WTC11 (cell line): ENCODE measurements at regions not wholly inside any gene's neighbourhood (a gene's known extent, or its start where the extent isn't known, plus 50 kb on each side); places are given as distances from the start of the nearest gene placed in this dataset.

Experiments
- ATAC-seq: fragments of 200-7000 bp; cut with Tn5 transposase; 2 replicates; pipeline ENCODE4 v1.10.0; 2021; ENCODE audit warnings: mild to moderate bottlenecking, moderate library complexity
- CTCF ChIA-PET: fragments of 300-600 bp; sonication (Branson Sonifier 250); formaldehyde crosslinking; loops from one replicate; lab custom pipeline; 2021; ENCODE audit warnings: antibody characterized with exemption; lab: Charles Lee
- POLR2A ChIA-PET: fragments of 350-600 bp; sonication (Branson Sonifier 250); formaldehyde crosslinking; loops from one replicate; lab custom pipeline; 2021; ENCODE audit warnings: antibody characterized with exemption; lab: Charles Lee
- DNase-seq: peaks from one replicate; pipeline ENCODE4 v3.0.0; 2021; ENCODE audit warnings: low spot score
- H3K27ac Mint-ChIP-seq: 2 replicates; pipeline ENCODE4 v1.8.0; 2021; ENCODE audit warnings: mixed read lengths
- H3K27me3 Mint-ChIP-seq: 2 replicates; pipeline ENCODE4 v1.8.0; 2021; ENCODE audit warnings: low read depth, mild to moderate bottlenecking, moderate library complexity, mixed read lengths
- H3K36me3 Mint-ChIP-seq: 2 replicates; pipeline ENCODE4 v1.8.0; 2021; ENCODE audit warnings: mixed read lengths
- H3K4me1 Mint-ChIP-seq: 2 replicates; pipeline ENCODE4 v1.8.0; 2022; ENCODE audit warnings: mixed read lengths
- H3K4me3 Mint-ChIP-seq: 2 replicates; pipeline ENCODE4 v1.8.0; 2021; ENCODE audit warnings: mild to moderate bottlenecking, moderate library complexity, mixed read lengths
- H3K9me3 Mint-ChIP-seq: 2 replicates; pipeline ENCODE4 v1.8.0; 2021; ENCODE audit warnings: mixed read lengths
- ATF1 ChIP-seq: sonication (generic); formaldehyde crosslinking; IDR thresholded peaks from 2 replicates; pipeline ENCODE4 v1.8.1; 2023; ENCODE audit warnings: mild to moderate bottlenecking, moderate library complexity, missing genetic modification reagents
- CBFB ChIP-seq: sonication (generic); formaldehyde crosslinking; IDR thresholded peaks from 2 replicates; pipeline ENCODE4 v1.8.1; 2022; ENCODE audit warnings: mild to moderate bottlenecking, low read depth, missing genetic modification reagents
- CDX4 ChIP-seq: fragments of 250-450 bp; sonication (Bioruptor Pico); IDR thresholded peaks from 2 replicates; pipeline ENCODE4 v1.9.0; 2021; ENCODE audit warnings: moderate library complexity, mild to moderate bottlenecking, inconsistent platforms, borderline replicate concordance
- CREB1 ChIP-seq: sonication (generic); formaldehyde crosslinking; IDR thresholded peaks from 2 replicates; pipeline ENCODE4 v1.8.0; 2023; ENCODE audit warnings: mild to moderate bottlenecking, missing genetic modification reagents
- CREM ChIP-seq: sonication (generic); formaldehyde crosslinking; IDR thresholded peaks from 2 replicates; pipeline ENCODE4 v1.8.1; 2022; ENCODE audit warnings: mild to moderate bottlenecking, missing genetic modification reagents, moderate library complexity
- E2F4 ChIP-seq: sonication (generic); formaldehyde crosslinking; IDR thresholded peaks from 2 replicates; pipeline ENCODE4 v1.8.1; 2022; ENCODE audit warnings: low read depth, mild to moderate bottlenecking, moderate library complexity, missing genetic modification reagents, borderline replicate concordance
- ELF4 ChIP-seq: sonication (generic); formaldehyde crosslinking; IDR thresholded peaks from 2 replicates; pipeline ENCODE4 v1.8.1; 2022; ENCODE audit warnings: low read depth, mild to moderate bottlenecking, moderate library complexity, missing genetic modification reagents
- ESRRA ChIP-seq: sonication (generic); formaldehyde crosslinking; IDR thresholded peaks from 2 replicates; pipeline ENCODE4 v1.8.1; 2022; ENCODE audit warnings: mild to moderate bottlenecking, missing genetic modification reagents, borderline replicate concordance
- ETV6 ChIP-seq: sonication (generic); formaldehyde crosslinking; IDR thresholded peaks from 2 replicates; pipeline ENCODE4 v1.8.1; 2022; ENCODE audit warnings: mild to moderate bottlenecking, missing genetic modification reagents
- FOXP1 ChIP-seq: sonication (generic); formaldehyde crosslinking; IDR thresholded peaks from 2 replicates; pipeline ENCODE4 v1.8.0; 2022; ENCODE audit warnings: missing genetic modification reagents, mild to moderate bottlenecking, moderate library complexity, borderline replicate concordance
- HMGA2 ChIP-seq: fragments of 250-450 bp; sonication (Bioruptor Pico); IDR thresholded peaks from 2 replicates; pipeline ENCODE4 v1.4.0; 2021; ENCODE audit warnings: mild to moderate bottlenecking, moderate library complexity
- KAT7 ChIP-seq: sonication (generic); formaldehyde crosslinking; IDR thresholded peaks from 2 replicates; pipeline ENCODE4 v1.8.1; 2023; ENCODE audit warnings: missing genetic modification reagents, mild to moderate bottlenecking, borderline replicate concordance
- OVOL2 ChIP-seq: fragments of 250-450 bp; sonication (Bioruptor Pico); IDR thresholded peaks from 2 replicates; pipeline ENCODE4 v1.9.0; 2021; ENCODE audit warnings: mild to moderate bottlenecking, borderline replicate concordance
- RELA ChIP-seq: sonication (generic); formaldehyde crosslinking; IDR thresholded peaks from 2 replicates; pipeline ENCODE4 v1.8.1; 2022; ENCODE audit warnings: missing genetic modification reagents, mild to moderate bottlenecking, borderline replicate concordance
- SMAD4 ChIP-seq: sonication (generic); formaldehyde crosslinking; IDR thresholded peaks from 2 replicates; pipeline ENCODE4 v1.8.0; 2022; ENCODE audit warnings: mild to moderate bottlenecking, missing genetic modification reagents
- SP1 ChIP-seq: sonication (generic); formaldehyde crosslinking; conservative IDR thresholded peaks from 2 replicates; pipeline ENCODE4 v1.8.1; 2022; ENCODE audit warnings: missing genetic modification reagents
- TP53 ChIP-seq: sonication (generic); formaldehyde crosslinking; IDR thresholded peaks from 2 replicates; pipeline ENCODE4 v1.8.1; 2023; ENCODE audit warnings: mild to moderate bottlenecking, missing genetic modification reagents
- USF1 ChIP-seq: sonication (generic); formaldehyde crosslinking; IDR thresholded peaks from 2 replicates; pipeline ENCODE4 v1.8.0; 2022; ENCODE audit warnings: mild to moderate bottlenecking, missing genetic modification reagents
- ZNF121 ChIP-seq: sonication (generic); formaldehyde crosslinking; IDR thresholded peaks from 2 replicates; pipeline ENCODE4 v1.8.0; 2023; ENCODE audit warnings: missing genetic modification reagents
- ZNF219 ChIP-seq: sonication (generic); formaldehyde crosslinking; IDR thresholded peaks from 2 replicates; pipeline ENCODE4 v1.8.0; 2023; ENCODE audit warnings: missing genetic modification reagents, mild to moderate bottlenecking, borderline replicate concordance
- ZNF232 ChIP-seq: sonication (generic); formaldehyde crosslinking; IDR thresholded peaks from 2 replicates; pipeline ENCODE4 v1.8.0; 2022; ENCODE audit warnings: mild to moderate bottlenecking, missing genetic modification reagents
- ZNF317 ChIP-seq: sonication (generic); formaldehyde crosslinking; IDR thresholded peaks from 2 replicates; pipeline ENCODE4 v1.8.1; 2023; ENCODE audit warnings: low read depth, mild to moderate bottlenecking, moderate library complexity, missing genetic modification reagents, borderline replicate concordance
- ZNF423 ChIP-seq: fragments of 250-450 bp; sonication (Bioruptor Pico); IDR thresholded peaks from 2 replicates; pipeline ENCODE4 v2.1.2; 2022; ENCODE audit warnings: mild to moderate bottlenecking, moderate library complexity
- TF ChIP-seq, protein P1 (sequence below): fragments of 250-450 bp; sonication (Bioruptor Pico); IDR thresholded peaks from 2 replicates; pipeline ENCODE4 v1.9.0; 2021; ENCODE audit warnings: mild to moderate bottlenecking, borderline replicate concordance
- TF ChIP-seq, protein P2 (sequence below): fragments of 250-450 bp; sonication (Bioruptor Pico); IDR thresholded peaks from 2 replicates; pipeline ENCODE4 v1.8.0; 2021; ENCODE audit warnings: mild to moderate bottlenecking

GRCh38 chr6:141210901-141211300 is 921.8 kb upstream of the GJE1 start:
- DNase-seq (no peak), ATAC-seq (no peak)
- ChIA-PET POLR2A (no interaction called here), CTCF (no interaction called here)
- TF ChIP-seq E2F4 (CRISPR knock-in tag) = no peak
- no peak for TF ChIP-seq KAT7 (CRISPR knock-in tag)
- TF ChIP-seq CDX4 (CRISPR knock-in tag) = no peak
- no peak for TF ChIP-seq TP53 (CRISPR knock-in tag)
- TF ChIP-seq ZNF219 (CRISPR knock-in tag) = no peak
- TF ChIP-seq ZNF232 (CRISPR knock-in tag) = no peak
- no peak for TF ChIP-seq RELA (CRISPR knock-in tag)
- TF ChIP-seq CREM (CRISPR knock-in tag) = no peak
- no peak for TF ChIP-seq OVOL2
- H3K4me3 Mint-ChIP-seq = no peak overlapping the region
- peaks cover 11% of the 10 kb centered on the region for H3K9me3 Mint-ChIP-seq
- peaks cover 8% of the 10 kb centered on the region for H3K36me3 Mint-ChIP-seq
- H3K4me1 Mint-ChIP-seq = no peaks in the 10 kb centered on the region
- H3K27ac Mint-ChIP-seq = no peak overlapping the region
- no peaks in the 10 kb centered on the region for H3K27me3 Mint-ChIP-seq

DNA sequence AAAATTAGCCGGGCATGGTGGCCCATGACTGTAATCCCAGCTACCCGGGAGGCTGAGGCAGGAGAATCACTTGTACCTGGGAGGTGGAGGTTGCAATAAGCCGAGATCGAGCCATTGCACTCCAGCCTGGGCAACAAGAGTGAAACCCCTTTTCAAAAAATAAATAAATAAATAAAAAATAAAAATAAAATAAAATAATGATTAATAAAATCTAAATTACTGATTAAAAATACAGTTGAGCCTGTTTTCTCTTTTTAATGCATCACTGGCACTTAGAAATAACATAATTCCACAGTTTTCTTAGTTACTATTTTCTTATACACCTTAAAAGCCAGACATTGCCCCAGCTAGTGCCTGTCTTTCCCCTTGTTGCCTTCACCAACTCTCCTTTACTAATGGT is 922.8 kb upstream of the GJE1 start:
- no peak overlapping the region for H3K27ac Mint-ChIP-seq
- H3K4me3 Mint-ChIP-seq = no peak overlapping the region
- no peak for TF ChIP-seq CREB1 (CRISPR knock-in tag)
- TF ChIP-seq HMGA2 (CRISPR knock-in tag) = peak; percentile 92
- H3K36me3 Mint-ChIP-seq = peaks cover 13% of the 10 kb centered on the region
- peaks cover 14% of the 10 kb centered on the region for H3K9me3 Mint-ChIP-seq
- H3K27me3 Mint-ChIP-seq = no peaks in the 10 kb centered on the region
- ChIA-PET CTCF (no interaction called here), POLR2A (no interaction called here)
- ATAC-seq (no peak), DNase-seq (no peak)
- H3K4me1 Mint-ChIP-seq = no peaks in the 10 kb centered on the region

DNA sequence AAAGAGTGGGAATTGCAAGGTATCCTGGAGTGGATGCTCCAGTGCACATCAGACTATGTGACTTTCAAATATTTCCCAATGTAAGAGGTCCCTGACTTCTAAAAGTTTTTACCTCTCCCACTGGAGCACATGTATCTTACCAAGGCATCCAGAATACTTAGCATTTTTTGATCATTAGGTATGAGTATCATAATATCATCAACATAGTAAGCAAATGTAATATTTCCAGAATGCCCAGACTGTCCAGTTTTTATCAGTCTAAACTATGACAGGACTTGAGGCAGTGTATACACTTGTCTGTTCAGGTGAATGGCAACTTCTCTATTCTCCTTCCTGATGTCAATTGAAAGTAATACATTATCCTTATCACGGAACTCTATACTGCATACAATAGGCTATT is 924.6 kb upstream of the GJE1 start:
- ChIA-PET CTCF (no interaction called here), POLR2A (no interaction called here)
- Mint-ChIP-seq H3K27me3 (no peaks in the 10 kb centered on the region), H3K9me3 (peaks cover 23% of the 10 kb centered on the region), H3K36me3 (peaks cover 13% of the 10 kb centered on the region), H3K4me3 (no peak overlapping the region), H3K4me1 (no peaks in the 10 kb centered on the region), H3K27ac (no peak overlapping the region)
- no peak for ATAC-seq
- no peak for TF ChIP-seq CBFB
- TF ChIP-seq, protein P1, sequence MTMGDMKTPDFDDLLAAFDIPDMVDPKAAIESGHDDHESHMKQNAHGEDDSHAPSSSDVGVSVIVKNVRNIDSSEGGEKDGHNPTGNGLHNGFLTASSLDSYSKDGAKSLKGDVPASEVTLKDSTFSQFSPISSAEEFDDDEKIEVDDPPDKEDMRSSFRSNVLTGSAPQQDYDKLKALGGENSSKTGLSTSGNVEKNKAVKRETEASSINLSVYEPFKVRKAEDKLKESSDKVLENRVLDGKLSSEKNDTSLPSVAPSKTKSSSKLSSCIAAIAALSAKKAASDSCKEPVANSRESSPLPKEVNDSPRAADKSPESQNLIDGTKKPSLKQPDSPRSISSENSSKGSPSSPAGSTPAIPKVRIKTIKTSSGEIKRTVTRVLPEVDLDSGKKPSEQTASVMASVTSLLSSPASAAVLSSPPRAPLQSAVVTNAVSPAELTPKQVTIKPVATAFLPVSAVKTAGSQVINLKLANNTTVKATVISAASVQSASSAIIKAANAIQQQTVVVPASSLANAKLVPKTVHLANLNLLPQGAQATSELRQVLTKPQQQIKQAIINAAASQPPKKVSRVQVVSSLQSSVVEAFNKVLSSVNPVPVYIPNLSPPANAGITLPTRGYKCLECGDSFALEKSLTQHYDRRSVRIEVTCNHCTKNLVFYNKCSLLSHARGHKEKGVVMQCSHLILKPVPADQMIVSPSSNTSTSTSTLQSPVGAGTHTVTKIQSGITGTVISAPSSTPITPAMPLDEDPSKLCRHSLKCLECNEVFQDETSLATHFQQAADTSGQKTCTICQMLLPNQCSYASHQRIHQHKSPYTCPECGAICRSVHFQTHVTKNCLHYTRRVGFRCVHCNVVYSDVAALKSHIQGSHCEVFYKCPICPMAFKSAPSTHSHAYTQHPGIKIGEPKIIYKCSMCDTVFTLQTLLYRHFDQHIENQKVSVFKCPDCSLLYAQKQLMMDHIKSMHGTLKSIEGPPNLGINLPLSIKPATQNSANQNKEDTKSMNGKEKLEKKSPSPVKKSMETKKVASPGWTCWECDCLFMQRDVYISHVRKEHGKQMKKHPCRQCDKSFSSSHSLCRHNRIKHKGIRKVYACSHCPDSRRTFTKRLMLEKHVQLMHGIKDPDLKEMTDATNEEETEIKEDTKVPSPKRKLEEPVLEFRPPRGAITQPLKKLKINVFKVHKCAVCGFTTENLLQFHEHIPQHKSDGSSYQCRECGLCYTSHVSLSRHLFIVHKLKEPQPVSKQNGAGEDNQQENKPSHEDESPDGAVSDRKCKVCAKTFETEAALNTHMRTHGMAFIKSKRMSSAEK (CRISPR knock-in tag) = no peak
- no peak for TF ChIP-seq ZNF317 (CRISPR knock-in tag)
- no peak for TF ChIP-seq ATF1 (CRISPR knock-in tag)
- TF ChIP-seq SP1 = no peak
- no peak for TF ChIP-seq SMAD4 (CRISPR knock-in tag)
- no peak for TF ChIP-seq ZNF121 (CRISPR knock-in tag)
- TF ChIP-seq ZNF232 (CRISPR knock-in tag) = no peak
- no peak for TF ChIP-seq ZNF423
- TF ChIP-seq, protein P2, sequence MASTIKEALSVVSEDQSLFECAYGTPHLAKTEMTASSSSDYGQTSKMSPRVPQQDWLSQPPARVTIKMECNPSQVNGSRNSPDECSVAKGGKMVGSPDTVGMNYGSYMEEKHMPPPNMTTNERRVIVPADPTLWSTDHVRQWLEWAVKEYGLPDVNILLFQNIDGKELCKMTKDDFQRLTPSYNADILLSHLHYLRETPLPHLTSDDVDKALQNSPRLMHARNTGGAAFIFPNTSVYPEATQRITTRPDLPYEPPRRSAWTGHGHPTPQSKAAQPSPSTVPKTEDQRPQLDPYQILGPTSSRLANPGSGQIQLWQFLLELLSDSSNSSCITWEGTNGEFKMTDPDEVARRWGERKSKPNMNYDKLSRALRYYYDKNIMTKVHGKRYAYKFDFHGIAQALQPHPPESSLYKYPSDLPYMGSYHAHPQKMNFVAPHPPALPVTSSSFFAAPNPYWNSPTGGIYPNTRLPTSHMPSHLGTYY (CRISPR knock-in tag) = no peak
- no peak for TF ChIP-seq ELF4 (CRISPR knock-in tag)
- no peak for TF ChIP-seq USF1 (CRISPR knock-in tag)
- TF ChIP-seq ETV6 = no peak
- TF ChIP-seq ESRRA (CRISPR knock-in tag) = no peak
- TF ChIP-seq FOXP1 (CRISPR knock-in tag) = no peak
- TF ChIP-seq OVOL2 = no peak
- no peak for DNase-seq
